Dedifferentiated amniotic fluid mesenchymal stem cell (primary cell): ENCODE measurements at regions not wholly inside any gene's neighbourhood (a gene's known extent, or its start where the extent isn't known, plus 50 kb on each side); places are given as distances from the start of the nearest gene placed in this dataset.
"Not testable (repeated sequence)": the region's sequence is repeated elsewhere in the genome, so short reads cannot be mapped to it uniquely, and the experiment has no call there.

Experiments
- DNase-seq: peaks from one replicate; pipeline ENCODE4 v3.0.0-alpha.2; 2016; ENCODE audit errors: extremely low spot score

DNA sequence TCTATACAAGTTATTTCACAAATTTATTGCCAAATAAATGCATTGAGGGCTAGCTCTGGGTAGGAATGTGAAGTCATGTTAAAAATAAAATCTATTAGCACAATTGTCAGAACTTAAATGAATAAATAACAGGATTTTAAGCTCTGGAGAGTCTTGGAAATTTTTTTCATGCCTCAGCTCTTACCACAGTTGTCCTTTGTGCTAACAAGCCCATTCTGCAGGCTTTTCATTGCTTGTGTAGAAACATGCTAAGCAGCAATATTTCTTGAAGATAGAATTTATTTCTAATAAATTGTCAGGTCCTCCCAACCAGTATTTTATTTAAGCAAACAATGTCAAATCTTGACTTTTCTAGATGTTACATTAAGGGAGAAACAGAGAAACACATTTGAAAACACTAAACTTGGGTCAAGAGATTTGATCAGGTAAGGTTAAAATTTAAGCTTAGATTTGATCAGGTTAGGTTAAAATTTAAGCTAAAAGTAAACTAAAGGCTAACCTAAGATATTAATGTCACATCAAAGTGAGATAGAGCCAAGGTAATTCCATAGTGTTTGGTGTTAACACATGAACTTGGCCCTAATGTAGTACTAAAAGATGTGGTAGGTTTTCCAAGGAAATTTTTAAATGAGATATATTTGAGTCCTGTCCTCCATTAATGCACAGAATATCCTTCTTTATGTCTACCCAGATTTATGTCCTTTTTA, 179.1 kb upstream of the IL1RAPL1 start:
- no peak for DNase-seq

GRCh38 chrX:28398342-28398741, 188.9 kb upstream of the IL1RAPL1 start:
- DNase-seq, result no peak

DNA sequence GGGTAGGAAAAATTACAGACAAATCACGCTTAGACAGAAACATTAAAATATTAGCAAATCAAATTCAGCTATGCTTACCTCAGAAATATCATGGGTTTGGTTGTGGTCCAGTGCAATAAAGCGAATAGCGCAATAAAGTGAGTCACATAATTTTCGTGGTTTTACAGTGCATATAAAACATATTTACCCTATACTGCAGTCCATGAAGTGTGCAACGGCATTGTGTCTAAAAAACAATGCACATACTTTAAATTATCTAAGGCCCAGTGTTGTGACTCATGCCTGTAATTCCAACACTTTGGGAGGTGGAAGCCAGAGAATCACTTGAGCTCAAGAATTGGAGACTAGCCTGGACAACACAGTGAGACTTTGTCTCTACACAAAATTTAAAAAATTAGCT, 195.7 kb upstream of the IL1RAPL1 start:
- no peak for DNase-seq

GRCh38 chrX:28379103-28379502, 208.1 kb upstream of the IL1RAPL1 start:
- DNase-seq, result no peak

DNA sequence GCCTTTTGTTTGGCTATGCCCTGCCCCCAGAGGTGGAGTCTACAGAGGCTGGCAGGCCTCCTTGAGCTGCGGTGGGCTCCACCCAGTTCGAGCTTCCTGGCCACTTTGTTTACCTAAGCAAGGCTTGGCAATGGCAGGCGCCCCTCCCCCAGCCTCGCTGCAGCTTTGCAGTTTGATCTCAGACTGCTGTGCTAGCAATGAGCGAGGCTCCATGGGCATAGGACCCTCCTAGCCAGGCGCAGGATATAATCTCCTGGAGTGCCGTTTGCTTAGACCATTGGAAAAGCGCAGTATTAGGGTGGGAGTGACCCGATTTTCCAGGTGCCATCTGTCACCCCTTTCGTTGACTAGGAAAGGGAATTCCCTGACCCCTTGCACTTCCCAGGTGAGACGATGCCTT, 219.6 kb upstream of the IL1RAPL1 start:
- not testable (repeated sequence) for DNase-seq

GRCh38 chrX:28351801-28352200, 235.4 kb upstream of the IL1RAPL1 start:
- DNase-seq, result no peak

- no peak for DNase-seq
These were observed 237.4 kb upstream of the IL1RAPL1 start for GRCh38 chrX:28349888-28350287.

DNA sequence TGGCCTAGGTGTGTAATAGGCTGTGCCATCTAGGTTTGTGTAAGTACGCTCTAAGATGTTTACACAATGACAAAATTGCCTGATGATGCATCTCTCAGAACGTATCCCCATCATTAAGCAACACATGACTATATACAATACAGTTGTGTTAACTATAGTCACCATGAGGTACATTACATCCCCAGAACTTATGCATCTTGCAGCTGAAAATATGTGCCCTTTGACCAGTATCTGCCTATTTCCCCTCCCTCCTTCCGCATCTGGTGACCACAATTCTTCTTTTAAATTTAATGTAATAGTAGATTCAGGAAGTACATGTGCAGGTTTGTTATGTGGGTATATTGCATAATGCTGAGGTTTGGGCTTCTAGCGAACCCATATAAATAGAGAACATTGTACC, 239.8 kb upstream of the IL1RAPL1 start:
- DNase-seq, result no peak

DNA sequence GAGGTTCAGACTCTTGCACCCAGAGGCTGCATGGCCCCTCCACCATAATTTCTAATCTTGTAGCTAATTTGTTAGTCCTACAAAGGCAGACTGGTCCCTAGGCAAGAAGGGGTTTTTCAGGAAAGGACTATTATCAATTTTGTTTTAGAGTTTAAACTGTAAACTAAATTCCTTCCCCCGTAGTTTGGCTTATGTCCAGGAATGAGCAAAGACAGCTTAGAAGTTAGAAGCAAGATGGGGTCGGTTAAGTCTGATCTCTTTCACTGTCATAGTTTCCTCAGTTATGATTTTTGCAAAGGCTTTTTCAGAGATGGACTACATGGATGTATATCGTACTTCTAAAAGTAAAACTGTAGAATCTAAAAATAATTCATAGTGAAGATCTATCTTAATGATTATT, 258.1 kb upstream of the IL1RAPL1 start:
- DNase-seq, result no peak

DNA sequence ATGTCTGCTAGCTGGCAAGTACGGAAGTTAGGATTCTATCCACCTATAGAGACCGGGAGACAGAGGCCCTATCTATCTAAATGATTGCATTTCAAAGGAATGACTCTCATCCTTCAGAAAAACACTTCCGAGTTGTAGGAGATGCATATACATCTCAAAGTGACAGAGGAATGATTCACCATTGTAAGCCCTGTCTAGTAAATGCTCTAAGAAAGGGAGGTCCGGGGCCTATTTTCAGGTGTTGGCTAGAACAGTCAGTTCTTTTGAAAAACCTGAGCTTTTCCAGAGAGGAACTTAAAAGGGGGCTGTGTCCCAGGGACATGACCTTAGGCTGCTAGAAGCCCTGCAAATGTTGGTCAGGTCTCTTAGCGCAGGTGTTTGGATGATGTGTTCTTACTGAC, 262.9 kb upstream of the IL1RAPL1 start:
- DNase-seq, result no peak

- DNase-seq, result no peak
These were observed 266.0 kb upstream of the IL1RAPL1 start for GRCh38 chrX:28321286-28321685.

GRCh38 chrX:28312965-28313364, 274.3 kb upstream of the IL1RAPL1 start:
- no peak for DNase-seq

DNA sequence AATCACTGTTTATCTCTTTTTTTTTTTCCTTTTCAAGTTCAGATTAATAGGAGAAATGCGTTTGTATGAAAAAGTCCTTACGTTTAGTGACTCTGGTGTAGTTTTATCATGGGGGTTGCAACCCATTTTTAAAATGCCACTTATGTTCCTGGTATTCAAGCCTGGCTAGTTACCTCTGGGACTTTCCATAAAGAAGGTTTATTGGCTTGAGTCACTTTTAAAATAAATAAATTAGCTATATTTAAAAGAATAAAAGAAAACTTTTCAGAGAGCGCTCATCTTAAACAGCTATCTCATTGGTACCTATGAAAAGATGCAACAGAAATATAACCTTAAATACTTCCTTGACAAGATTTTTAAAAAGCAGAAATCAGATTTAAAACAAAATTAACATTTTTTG, 275.0 kb upstream of the IL1RAPL1 start:
- no peak for DNase-seq

GRCh38 chrX:28311466-28311865, 275.8 kb upstream of the IL1RAPL1 start:
- DNase-seq, result no peak

- DNase-seq, result no peak
These were observed 283.8 kb upstream of the IL1RAPL1 start for GRCh38 chrX:28303486-28303885.

GRCh38 chrX:28278726-28279125, 297.5 kb upstream of the DCAF8L1 start:
- DNase-seq, result no peak

DNA sequence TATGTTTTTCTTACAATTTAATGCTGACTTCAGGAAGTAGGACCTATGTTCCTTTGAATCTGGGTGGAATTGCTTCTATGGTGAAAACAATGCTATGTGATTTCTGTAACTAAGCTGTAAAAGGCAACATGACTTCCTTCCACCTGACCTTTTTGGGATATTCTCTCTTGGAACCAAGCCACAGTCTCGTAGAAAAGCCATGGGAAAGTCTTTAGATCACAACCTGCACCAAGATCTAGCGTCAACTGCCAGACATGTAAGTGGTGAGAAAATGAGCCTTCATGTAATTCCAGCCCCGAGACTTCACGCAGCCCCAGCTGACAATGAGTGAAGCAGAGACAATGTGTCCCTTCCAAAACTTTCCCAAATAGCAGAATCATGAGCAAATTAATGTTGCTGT, 297.0 kb upstream of the DCAF8L1 start:
- DNase-seq, result no peak

- no peak for DNase-seq
These were observed 292.5 kb upstream of the DCAF8L1 start for GRCh38 chrX:28273736-28274135.

- no peak for DNase-seq
These were observed 265.4 kb upstream of the DCAF8L1 start for GRCh38 chrX:28246675-28247074.

GRCh38 chrX:28229217-28229616, 248.0 kb upstream of the DCAF8L1 start:
- no peak for DNase-seq

DNA sequence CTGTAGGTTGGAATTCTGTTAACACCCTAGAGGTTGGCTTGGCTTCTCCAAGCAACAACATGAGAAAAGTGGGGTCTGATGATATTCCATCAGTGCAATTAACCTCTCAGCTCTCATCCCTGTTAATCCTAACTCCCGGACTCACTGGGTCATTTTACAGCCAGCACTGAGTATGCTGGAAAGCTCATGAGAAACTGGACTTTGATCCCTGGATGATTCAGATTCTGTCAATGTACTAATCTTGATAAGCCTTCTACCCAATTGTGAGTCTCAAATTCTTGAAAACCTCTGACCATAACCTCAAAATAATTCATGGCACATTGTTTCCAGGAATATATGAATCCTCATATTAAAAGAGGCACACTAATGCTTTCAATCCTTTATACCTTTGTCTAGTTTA, 244.3 kb upstream of the DCAF8L1 start:
- no peak for DNase-seq

GRCh38 chrX:28223991-28224390, 242.7 kb upstream of the DCAF8L1 start:
- DNase-seq, result no peak

- no peak for DNase-seq
These were observed 242.2 kb upstream of the DCAF8L1 start for GRCh38 chrX:28223469-28223868.

- DNase-seq, result no peak
These were observed 224.7 kb upstream of the DCAF8L1 start for GRCh38 chrX:28205905-28206304.
